Left hindlimb (tissue), 1 donor: ENCODE measurements at regions not wholly inside any gene's neighbourhood (a gene's known extent, or its start where the extent isn't known, plus 50 kb on each side); places are given as distances from the start of the nearest gene placed in this dataset.
A peak's percentile ranks its signal among the peaks of the same experiment; 100 is the strongest.
"Not testable (repeated sequence)": the region's sequence is repeated elsewhere in the genome, so short reads cannot be mapped to it uniquely, and the experiment has no call there.

Source experiments
- DNase-seq: peaks from one replicate; pipeline ENCODE4 v3.0.0-alpha.2; 2018

- DNase-seq, result no peak
Observed at GRCh38 chr2:7094231-7094741, 177.1 kb downstream of the RNF144A start.

- no peak for DNase-seq
Observed at GRCh38 chr2:7096726-7097352, 179.6 kb downstream of the RNF144A start.

- peak; percentile 70 for DNase-seq
Observed at GRCh38 chr2:7097353-7097895, 180.2 kb downstream of the RNF144A start.

- DNase-seq, result no peak
Observed at GRCh38 chr2:7098816-7099215, 181.6 kb downstream of the RNF144A start.

- not testable (repeated sequence) for DNase-seq
Observed at GRCh38 chr2:7099687-7100086, 182.5 kb downstream of the RNF144A start.

GRCh38 chr2:7102826-7103225 is 185.6 kb downstream of the RNF144A start:
- no peak for DNase-seq

GRCh38 chr2:7108792-7109532 is 191.8 kb downstream of the RNF144A start:
- DNase-seq, result no peak

GRCh38 chr2:7109533-7109885 is 192.3 kb downstream of the RNF144A start:
- no peak for DNase-seq

GRCh38 chr2:7111626-7112025 is 194.4 kb downstream of the RNF144A start:
- DNase-seq, result no peak

- no peak for DNase-seq
Observed at GRCh38 chr2:7115364-7115763, 198.2 kb downstream of the RNF144A start.

- DNase-seq, result no peak
Observed at GRCh38 chr2:7115906-7116305, 198.7 kb downstream of the RNF144A start.

- no peak for DNase-seq
Observed at GRCh38 chr2:7116511-7116910, 199.3 kb downstream of the RNF144A start.

GRCh38 chr2:7117076-7117475 is 199.9 kb downstream of the RNF144A start:
- DNase-seq, result no peak

- DNase-seq, result no peak
Observed at GRCh38 chr2:7118606-7119131, 201.5 kb downstream of the RNF144A start.

GRCh38 chr2:7119132-7119835 is 202.1 kb downstream of the RNF144A start:
- DNase-seq, result peak; percentile 70

- no peak for DNase-seq
Observed at GRCh38 chr2:7121851-7122250, 204.6 kb downstream of the RNF144A start.

- no peak for DNase-seq
Observed at GRCh38 chr2:7127156-7127555, 209.9 kb downstream of the RNF144A start.

GRCh38 chr2:7127687-7128086 is 210.5 kb downstream of the RNF144A start:
- DNase-seq, result no peak

GRCh38 chr2:7131261-7131660 is 214.0 kb downstream of the RNF144A start:
- DNase-seq, result no peak

GRCh38 chr2:7132753-7133152 is 215.5 kb downstream of the RNF144A start:
- DNase-seq, result no peak

- DNase-seq, result no peak
Observed at GRCh38 chr2:7133521-7133920, 216.3 kb downstream of the RNF144A start.

- no peak for DNase-seq
Observed at GRCh38 chr2:7140306-7140705, 223.1 kb downstream of the RNF144A start.

- no peak for DNase-seq
Observed at GRCh38 chr2:7145707-7146106, 228.5 kb downstream of the RNF144A start.
